ENCODE measurements at regions not wholly inside any gene's neighbourhood (a gene's known extent, or its start where the extent isn't known, plus 50 kb on each side); places are given as distances from the start of the nearest gene placed in this dataset.

DNA sequence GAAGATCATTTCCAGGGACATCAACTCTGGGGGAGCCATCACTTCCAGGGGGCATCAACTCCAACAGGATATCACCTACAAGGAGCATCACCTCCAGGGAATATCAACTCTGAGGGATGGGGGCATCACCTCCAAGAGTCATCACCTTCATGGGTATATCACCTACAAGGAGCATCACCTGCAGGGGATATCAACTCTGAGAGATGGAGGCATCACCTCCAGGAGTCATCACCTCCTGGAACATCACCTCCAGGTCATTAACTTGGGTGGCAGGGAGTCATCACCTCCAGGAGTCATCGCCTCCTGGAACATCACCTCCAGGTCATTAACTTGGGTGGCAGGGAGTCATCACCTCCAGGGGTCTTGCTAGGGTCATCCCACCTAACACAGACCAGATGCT lies 167.6 kb downstream of the NDUFA10 start:
- TF ChIP-seq, protein P1, sequence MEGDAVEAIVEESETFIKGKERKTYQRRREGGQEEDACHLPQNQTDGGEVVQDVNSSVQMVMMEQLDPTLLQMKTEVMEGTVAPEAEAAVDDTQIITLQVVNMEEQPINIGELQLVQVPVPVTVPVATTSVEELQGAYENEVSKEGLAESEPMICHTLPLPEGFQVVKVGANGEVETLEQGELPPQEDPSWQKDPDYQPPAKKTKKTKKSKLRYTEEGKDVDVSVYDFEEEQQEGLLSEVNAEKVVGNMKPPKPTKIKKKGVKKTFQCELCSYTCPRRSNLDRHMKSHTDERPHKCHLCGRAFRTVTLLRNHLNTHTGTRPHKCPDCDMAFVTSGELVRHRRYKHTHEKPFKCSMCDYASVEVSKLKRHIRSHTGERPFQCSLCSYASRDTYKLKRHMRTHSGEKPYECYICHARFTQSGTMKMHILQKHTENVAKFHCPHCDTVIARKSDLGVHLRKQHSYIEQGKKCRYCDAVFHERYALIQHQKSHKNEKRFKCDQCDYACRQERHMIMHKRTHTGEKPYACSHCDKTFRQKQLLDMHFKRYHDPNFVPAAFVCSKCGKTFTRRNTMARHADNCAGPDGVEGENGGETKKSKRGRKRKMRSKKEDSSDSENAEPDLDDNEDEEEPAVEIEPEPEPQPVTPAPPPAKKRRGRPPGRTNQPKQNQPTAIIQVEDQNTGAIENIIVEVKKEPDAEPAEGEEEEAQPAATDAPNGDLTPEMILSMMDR (IDR thresholded peaks at IDR 0.05; ENCODE audit: unreplicated experiment) = no peak
- ChIA-PET CTCF (no interaction called here), POLR2A (no interaction called here)
- no peak overlapping the region for H3K4me3 Mint-ChIP-seq (ENCODE audit: unreplicated experiment)
- no peak for DNase-seq (ENCODE audit: unreplicated experiment)
- intact Hi-C loops (cut with micrococcal nuclease) = no loop called here
- no TSS peak for BruUV-seq (replicated peaks)
- H3K4me1 Mint-ChIP-seq (ENCODE audit: insufficient read depth, unreplicated experiment) = no peaks in the 10 kb centered on the region
- H3K27me3 Mint-ChIP-seq (ENCODE audit: insufficient read depth, unreplicated experiment) = peaks cover 63% of the 10 kb centered on the region
- H3K9me3 Mint-ChIP-seq (ENCODE audit: unreplicated experiment) = no peaks in the 10 kb centered on the region
- peaks cover 6% of the 10 kb centered on the region for H3K36me3 Mint-ChIP-seq (ENCODE audit: insufficient read depth, unreplicated experiment)
- no peak overlapping the region for H3K27ac Mint-ChIP-seq (ENCODE audit: low read depth, unreplicated experiment)

DNA sequence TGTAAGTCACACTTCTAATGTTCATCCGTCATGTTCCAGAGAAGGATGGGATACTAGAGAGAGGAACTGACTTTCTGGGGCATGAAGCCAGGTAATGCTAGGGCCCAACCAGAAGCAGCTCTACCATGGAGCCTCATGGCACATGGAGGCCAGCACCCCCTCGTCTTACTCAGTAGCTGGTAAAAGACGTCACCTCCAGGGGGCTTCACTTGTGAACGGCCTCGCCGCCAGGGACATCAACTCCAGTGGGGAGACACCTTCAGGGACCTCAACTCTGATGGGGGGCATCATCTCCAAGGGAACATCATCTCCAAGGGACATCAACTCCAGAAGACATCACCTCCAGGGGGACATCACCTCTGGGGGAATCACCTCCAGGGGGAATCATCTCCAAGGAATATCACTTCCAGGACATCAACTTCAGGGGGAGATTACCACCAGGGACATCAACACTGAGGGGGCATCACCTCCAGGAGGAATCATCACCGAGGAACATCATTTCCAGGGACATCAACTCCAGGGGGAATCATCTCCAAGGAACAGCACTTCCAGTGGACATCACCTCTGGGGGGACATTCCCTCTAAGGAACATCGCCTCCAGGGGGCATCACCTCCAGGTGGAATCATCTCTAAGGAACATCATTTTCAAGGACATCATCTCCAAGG lies 168.4 kb downstream of the NDUFA10 start:
- Mint-ChIP-seq H3K27ac (ENCODE audit: low read depth, unreplicated experiment) (no peak overlapping the region), H3K36me3 (ENCODE audit: insufficient read depth, unreplicated experiment) (peaks cover 6% of the 10 kb centered on the region), H3K9me3 (ENCODE audit: unreplicated experiment) (no peaks in the 10 kb centered on the region), H3K4me1 (ENCODE audit: insufficient read depth, unreplicated experiment) (no peaks in the 10 kb centered on the region), H3K4me3 (ENCODE audit: unreplicated experiment) (no peak overlapping the region), H3K27me3 (ENCODE audit: insufficient read depth, unreplicated experiment) (peaks cover 54% of the 10 kb centered on the region)
- intact Hi-C loops (cut with micrococcal nuclease) = no loop called here
- ChIA-PET POLR2A (no interaction called here), CTCF (no interaction called here)
- no TSS peak for BruUV-seq (replicated peaks)
- DNase-seq (ENCODE audit: unreplicated experiment) = no peak
- TF ChIP-seq, protein P1 (IDR thresholded peaks at IDR 0.05; ENCODE audit: unreplicated experiment) = no peak

DNA sequence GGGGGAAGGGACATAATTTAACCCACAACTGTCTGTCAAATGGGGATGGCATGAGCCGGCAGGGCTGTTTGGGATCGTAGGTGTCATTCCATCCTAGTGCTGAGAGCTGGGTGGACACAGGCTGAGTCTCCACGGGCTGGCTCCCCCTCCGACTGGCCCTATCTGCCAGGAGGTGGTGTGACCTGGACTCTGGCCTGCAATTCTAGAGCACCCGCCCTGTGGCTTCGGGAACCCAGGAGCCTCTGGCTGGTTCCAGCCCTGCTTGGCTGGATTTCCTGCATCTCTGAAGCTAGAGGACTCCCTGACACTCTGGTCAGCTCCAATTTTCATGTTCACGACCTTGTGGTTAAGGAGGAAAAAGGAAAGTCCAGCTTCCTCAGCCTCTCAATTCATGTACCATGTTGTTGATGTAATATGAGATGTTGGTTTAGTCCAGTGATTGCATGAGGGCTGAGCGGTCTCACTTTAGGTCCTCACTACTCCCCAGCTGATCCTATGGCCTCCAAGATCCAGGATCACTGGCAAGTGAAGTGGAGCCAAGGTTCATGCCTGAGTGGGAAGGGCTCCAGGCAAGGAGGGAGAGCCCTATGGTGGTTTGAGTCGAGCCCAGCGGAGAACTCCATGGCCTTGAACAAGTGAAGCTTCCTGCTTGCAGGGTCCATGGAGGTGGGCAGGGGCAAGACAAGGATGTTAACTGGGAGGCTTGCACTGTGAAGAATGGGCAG lies 169.1 kb downstream of the NDUFA10 start:
- Mint-ChIP-seq H3K36me3 (ENCODE audit: insufficient read depth, unreplicated experiment) (peaks cover 6% of the 10 kb centered on the region), H3K9me3 (ENCODE audit: unreplicated experiment) (peaks cover 5% of the 10 kb centered on the region), H3K27me3 (ENCODE audit: insufficient read depth, unreplicated experiment) (peaks cover 47% of the 10 kb centered on the region), H3K27ac (ENCODE audit: low read depth, unreplicated experiment) (no peak overlapping the region), H3K4me1 (ENCODE audit: insufficient read depth, unreplicated experiment) (no peaks in the 10 kb centered on the region), H3K4me3 (ENCODE audit: unreplicated experiment) (no peak overlapping the region)
- DNase-seq (ENCODE audit: unreplicated experiment) = no peak
- CTCF ChIA-PET = no interaction called here
- intact Hi-C loops (cut with micrococcal nuclease) = no loop called here
- POLR2A ChIA-PET = no interaction called here
- BruUV-seq (replicated peaks) = no TSS peak
- TF ChIP-seq, protein P1 (IDR thresholded peaks at IDR 0.05; ENCODE audit: unreplicated experiment) = no peak

DNA sequence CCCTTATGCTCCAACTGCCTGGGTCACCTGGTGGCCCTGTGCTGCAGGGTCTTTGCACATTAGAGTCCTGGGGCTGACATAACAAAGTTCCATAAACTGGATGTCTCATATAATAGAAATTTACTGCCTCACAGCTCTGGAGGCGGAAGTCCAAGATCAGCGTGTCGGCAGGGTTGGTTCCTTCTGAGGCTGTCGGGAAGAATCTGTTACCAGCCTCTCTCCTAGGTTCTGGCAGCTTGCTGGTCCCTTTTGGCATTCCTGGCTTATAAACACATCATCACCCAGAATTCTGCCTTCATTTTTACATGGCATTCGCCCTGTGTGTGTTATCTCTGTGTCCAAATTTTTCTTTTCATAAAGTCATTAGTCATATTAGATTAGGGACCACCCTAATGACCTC lies 170.5 kb downstream of the NDUFA10 start:
- intact Hi-C loops (cut with micrococcal nuclease) = no loop called here
- no TSS peak for BruUV-seq (replicated peaks)
- no peaks in the 10 kb centered on the region for H3K4me1 Mint-ChIP-seq (ENCODE audit: insufficient read depth, unreplicated experiment)
- peaks cover 6% of the 10 kb centered on the region for H3K36me3 Mint-ChIP-seq (ENCODE audit: insufficient read depth, unreplicated experiment)
- no peak for DNase-seq (ENCODE audit: unreplicated experiment)
- H3K27me3 Mint-ChIP-seq (ENCODE audit: insufficient read depth, unreplicated experiment) = peaks cover 36% of the 10 kb centered on the region
- TF ChIP-seq, protein P1 (IDR thresholded peaks at IDR 0.05; ENCODE audit: unreplicated experiment) = no peak
- ChIA-PET POLR2A (no interaction called here), CTCF (no interaction called here)
- no peak overlapping the region for H3K27ac Mint-ChIP-seq (ENCODE audit: low read depth, unreplicated experiment)
- peaks cover 11% of the 10 kb centered on the region for H3K9me3 Mint-ChIP-seq (ENCODE audit: unreplicated experiment)
- H3K4me3 Mint-ChIP-seq (ENCODE audit: unreplicated experiment) = no peak overlapping the region

All from MCF 10A (cell line).